HL-60 (cell line): ENCODE measurements at regions not wholly inside any gene's neighbourhood (a gene's known extent, or its start where the extent isn't known, plus 50 kb on each side); places are given as distances from the start of the nearest gene placed in this dataset.

Experiments used
- TF ChIP-seq, protein P1 (sequence below): IDR thresholded peaks from one replicate; pipeline ENCODE4 v1.5.1; 2011; ENCODE audit warnings: low read length, control low read depth, inconsistent platforms; ENCODE audit not compliant: insufficient read depth
- TF ChIP-seq, protein P2 (sequence below): IDR thresholded peaks from 2 replicates; pipeline ENCODE4 v1.6.1; 2012; ENCODE audit warnings: low read depth; ENCODE audit not compliant: insufficient replicate concordance

DNA sequence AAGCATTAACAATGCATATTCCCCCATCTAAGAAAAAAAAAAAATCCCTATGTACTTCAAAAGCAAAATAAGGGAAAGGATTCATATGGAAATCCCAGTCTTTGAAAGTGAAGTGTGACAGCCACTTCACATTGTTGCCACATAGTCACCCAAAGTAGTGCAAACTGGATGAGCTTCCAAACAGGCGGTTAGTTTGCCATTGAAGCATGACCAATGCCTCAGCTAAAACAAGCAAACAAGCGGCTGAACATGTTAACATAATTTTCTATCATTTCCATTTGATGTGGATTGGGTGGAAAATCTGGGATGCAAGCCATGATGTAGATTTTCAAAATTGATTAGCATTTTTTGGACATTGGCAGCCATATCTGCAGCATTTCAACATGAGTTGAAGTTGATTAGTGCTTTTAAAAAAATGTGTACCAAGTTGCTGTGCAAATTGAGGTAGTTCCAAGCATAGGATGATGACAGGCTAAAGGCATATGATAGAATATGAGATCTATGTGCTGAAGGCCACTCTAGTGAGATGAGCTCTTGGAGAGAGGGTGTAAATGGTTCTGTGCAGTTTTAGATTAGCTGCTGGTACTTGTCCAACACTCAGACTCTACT is 405.2 kb downstream of the NR2F2 start:
- TF ChIP-seq, protein P1, sequence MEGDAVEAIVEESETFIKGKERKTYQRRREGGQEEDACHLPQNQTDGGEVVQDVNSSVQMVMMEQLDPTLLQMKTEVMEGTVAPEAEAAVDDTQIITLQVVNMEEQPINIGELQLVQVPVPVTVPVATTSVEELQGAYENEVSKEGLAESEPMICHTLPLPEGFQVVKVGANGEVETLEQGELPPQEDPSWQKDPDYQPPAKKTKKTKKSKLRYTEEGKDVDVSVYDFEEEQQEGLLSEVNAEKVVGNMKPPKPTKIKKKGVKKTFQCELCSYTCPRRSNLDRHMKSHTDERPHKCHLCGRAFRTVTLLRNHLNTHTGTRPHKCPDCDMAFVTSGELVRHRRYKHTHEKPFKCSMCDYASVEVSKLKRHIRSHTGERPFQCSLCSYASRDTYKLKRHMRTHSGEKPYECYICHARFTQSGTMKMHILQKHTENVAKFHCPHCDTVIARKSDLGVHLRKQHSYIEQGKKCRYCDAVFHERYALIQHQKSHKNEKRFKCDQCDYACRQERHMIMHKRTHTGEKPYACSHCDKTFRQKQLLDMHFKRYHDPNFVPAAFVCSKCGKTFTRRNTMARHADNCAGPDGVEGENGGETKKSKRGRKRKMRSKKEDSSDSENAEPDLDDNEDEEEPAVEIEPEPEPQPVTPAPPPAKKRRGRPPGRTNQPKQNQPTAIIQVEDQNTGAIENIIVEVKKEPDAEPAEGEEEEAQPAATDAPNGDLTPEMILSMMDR: no peak
- TF ChIP-seq, protein P2, sequence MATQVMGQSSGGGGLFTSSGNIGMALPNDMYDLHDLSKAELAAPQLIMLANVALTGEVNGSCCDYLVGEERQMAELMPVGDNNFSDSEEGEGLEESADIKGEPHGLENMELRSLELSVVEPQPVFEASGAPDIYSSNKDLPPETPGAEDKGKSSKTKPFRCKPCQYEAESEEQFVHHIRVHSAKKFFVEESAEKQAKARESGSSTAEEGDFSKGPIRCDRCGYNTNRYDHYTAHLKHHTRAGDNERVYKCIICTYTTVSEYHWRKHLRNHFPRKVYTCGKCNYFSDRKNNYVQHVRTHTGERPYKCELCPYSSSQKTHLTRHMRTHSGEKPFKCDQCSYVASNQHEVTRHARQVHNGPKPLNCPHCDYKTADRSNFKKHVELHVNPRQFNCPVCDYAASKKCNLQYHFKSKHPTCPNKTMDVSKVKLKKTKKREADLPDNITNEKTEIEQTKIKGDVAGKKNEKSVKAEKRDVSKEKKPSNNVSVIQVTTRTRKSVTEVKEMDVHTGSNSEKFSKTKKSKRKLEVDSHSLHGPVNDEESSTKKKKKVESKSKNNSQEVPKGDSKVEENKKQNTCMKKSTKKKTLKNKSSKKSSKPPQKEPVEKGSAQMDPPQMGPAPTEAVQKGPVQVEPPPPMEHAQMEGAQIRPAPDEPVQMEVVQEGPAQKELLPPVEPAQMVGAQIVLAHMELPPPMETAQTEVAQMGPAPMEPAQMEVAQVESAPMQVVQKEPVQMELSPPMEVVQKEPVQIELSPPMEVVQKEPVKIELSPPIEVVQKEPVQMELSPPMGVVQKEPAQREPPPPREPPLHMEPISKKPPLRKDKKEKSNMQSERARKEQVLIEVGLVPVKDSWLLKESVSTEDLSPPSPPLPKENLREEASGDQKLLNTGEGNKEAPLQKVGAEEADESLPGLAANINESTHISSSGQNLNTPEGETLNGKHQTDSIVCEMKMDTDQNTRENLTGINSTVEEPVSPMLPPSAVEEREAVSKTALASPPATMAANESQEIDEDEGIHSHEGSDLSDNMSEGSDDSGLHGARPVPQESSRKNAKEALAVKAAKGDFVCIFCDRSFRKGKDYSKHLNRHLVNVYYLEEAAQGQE: no peak
